ENCODE measurements at regions not wholly inside any gene's neighbourhood (a gene's known extent, or its start where the extent isn't known, plus 50 kb on each side); places are given as distances from the start of the nearest gene placed in this dataset.

DNA sequence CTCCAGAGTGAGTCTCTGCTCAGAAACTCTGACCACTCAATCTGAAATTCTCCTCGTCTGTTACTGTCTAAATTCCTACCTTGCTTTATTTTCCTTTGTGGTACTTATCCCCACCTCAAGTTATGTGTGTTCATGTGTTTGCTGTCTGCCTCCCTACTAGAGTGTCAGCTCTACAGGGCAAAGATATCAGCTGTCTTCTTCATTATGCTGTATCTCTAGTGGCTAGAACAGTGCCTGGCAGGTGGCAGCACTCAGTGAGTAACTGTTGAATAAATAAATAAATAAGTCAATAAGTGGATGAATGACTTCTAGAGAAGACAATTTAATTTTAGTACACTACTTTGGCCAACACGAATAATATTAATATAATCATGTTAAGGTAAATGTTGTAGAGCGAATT, 92.3 kb downstream of the BOD1 start:
- H3K9me3 ChIP-seq (ENCODE audit: control insufficient read depth, insufficient read depth, low read depth, low read length) = no peaks in the 10 kb centered on the region
- no peaks in the 10 kb centered on the region for H3K4me1 ChIP-seq (ENCODE audit: control insufficient read depth, insufficient read depth, low read length)
- H3K36me3 ChIP-seq (ENCODE audit: control insufficient read depth in 2 of 2, insufficient read depth in 1 of 2, low read length in 2 of 2) = no peaks in the 10 kb centered on the region
- H3K27ac ChIP-seq (ENCODE audit: extremely low read depth, low read depth, low read length) = no peak overlapping the region
- CTCF ChIA-PET = no interaction called here
- H3K4me3 ChIP-seq (ENCODE audit: low read depth, low read length) = no peak overlapping the region
- POLR2A ChIA-PET = no interaction called here
- TF ChIP-seq ZNF274 (IDR thresholded peaks at IDR 0.05; ENCODE audit: low read length) (no peak), ZNF274 (tag by site-specific recombination; IDR thresholded peaks at IDR 0.05; ENCODE audit: borderline replicate concordance) (no peak), ZNF560 (tag by site-specific recombination; IDR thresholded peaks at IDR 0.05; ENCODE audit: borderline replicate concordance) (no peak), ZNF202 (tag by site-specific recombination; IDR thresholded peaks at IDR 0.05; ENCODE audit: borderline replicate concordance) (no peak), ZNF701 (tag by site-specific recombination; IDR thresholded peaks at IDR 0.05) (no peak), ZNF23 (tag by site-specific recombination; IDR thresholded peaks at IDR 0.05; ENCODE audit: borderline replicate concordance) (no peak), YY2 (tag by site-specific recombination; IDR thresholded peaks at IDR 0.05) (no peak), ZNF529 (tag by site-specific recombination; IDR thresholded peaks at IDR 0.05; ENCODE audit: insufficient replicate concordance) (no peak), ZNF398 (tag by site-specific recombination; IDR thresholded peaks at IDR 0.05) (no peak), GLIS2 (tag by site-specific recombination; IDR thresholded peaks at IDR 0.05) (no peak), KLF9 (tag by site-specific recombination; IDR thresholded peaks at IDR 0.05; ENCODE audit: low read depth) (no peak), FEZF1 (tag by site-specific recombination; IDR thresholded peaks at IDR 0.05) (no peak), SALL2 (tag by site-specific recombination; IDR thresholded peaks at IDR 0.05; ENCODE audit: borderline replicate concordance) (no peak), ZXDB (tag by site-specific recombination; IDR thresholded peaks at IDR 0.05) (no peak), EGR2 (tag by site-specific recombination; IDR thresholded peaks at IDR 0.05; ENCODE audit: low read depth) (no peak), ZNF558 (tag by site-specific recombination; IDR thresholded peaks at IDR 0.05) (no peak), ZNF239 (tag by site-specific recombination; IDR thresholded peaks at IDR 0.05) (no peak)
- TF ChIP-seq, protein P1, sequence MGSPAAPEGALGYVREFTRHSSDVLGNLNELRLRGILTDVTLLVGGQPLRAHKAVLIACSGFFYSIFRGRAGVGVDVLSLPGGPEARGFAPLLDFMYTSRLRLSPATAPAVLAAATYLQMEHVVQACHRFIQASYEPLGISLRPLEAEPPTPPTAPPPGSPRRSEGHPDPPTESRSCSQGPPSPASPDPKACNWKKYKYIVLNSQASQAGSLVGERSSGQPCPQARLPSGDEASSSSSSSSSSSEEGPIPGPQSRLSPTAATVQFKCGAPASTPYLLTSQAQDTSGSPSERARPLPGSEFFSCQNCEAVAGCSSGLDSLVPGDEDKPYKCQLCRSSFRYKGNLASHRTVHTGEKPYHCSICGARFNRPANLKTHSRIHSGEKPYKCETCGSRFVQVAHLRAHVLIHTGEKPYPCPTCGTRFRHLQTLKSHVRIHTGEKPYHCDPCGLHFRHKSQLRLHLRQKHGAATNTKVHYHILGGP (tag by site-specific recombination; IDR thresholded peaks at IDR 0.05) = no peak
- TF ChIP-seq, protein P2, sequence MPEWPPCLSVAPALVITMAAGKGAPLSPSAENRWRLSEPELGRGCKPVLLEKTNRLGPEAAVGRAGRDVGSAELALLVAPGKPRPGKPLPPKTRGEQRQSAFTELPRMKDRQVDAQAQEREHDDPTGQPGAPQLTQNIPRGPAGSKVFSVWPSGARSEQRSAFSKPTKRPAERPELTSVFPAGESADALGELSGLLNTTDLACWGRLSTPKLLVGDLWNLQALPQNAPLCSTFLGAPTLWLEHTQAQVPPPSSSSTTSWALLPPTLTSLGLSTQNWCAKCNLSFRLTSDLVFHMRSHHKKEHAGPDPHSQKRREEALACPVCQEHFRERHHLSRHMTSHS (tag by site-specific recombination; IDR thresholded peaks at IDR 0.05) = no peak
- TF ChIP-seq, protein P3, sequence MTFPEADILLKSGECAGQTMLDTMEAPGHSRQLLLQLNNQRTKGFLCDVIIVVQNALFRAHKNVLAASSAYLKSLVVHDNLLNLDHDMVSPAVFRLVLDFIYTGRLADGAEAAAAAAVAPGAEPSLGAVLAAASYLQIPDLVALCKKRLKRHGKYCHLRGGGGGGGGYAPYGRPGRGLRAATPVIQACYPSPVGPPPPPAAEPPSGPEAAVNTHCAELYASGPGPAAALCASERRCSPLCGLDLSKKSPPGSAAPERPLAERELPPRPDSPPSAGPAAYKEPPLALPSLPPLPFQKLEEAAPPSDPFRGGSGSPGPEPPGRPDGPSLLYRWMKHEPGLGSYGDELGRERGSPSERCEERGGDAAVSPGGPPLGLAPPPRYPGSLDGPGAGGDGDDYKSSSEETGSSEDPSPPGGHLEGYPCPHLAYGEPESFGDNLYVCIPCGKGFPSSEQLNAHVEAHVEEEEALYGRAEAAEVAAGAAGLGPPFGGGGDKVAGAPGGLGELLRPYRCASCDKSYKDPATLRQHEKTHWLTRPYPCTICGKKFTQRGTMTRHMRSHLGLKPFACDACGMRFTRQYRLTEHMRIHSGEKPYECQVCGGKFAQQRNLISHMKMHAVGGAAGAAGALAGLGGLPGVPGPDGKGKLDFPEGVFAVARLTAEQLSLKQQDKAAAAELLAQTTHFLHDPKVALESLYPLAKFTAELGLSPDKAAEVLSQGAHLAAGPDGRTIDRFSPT (tag by site-specific recombination; IDR thresholded peaks at IDR 0.05) = no peak

- H3K9me3 ChIP-seq (ENCODE audit: control insufficient read depth, insufficient read depth, low read depth, low read length) = no peaks in the 10 kb centered on the region
- H3K27ac ChIP-seq (ENCODE audit: extremely low read depth, low read depth, low read length) = no peak overlapping the region
- H3K4me1 ChIP-seq (ENCODE audit: control insufficient read depth, insufficient read depth, low read length) = no peaks in the 10 kb centered on the region
- POLR2A ChIA-PET = no interaction called here
- no peaks in the 10 kb centered on the region for H3K36me3 ChIP-seq (ENCODE audit: control insufficient read depth in 2 of 2, insufficient read depth in 1 of 2, low read length in 2 of 2)
- H3K4me3 ChIP-seq (ENCODE audit: low read depth, low read length) = no peak overlapping the region
- CTCF ChIA-PET = no interaction called here
- TF ChIP-seq ZNF473 (tag by site-specific recombination; IDR thresholded peaks at IDR 0.05) (no peak), ZNF175 (tag by site-specific recombination; IDR thresholded peaks at IDR 0.05) (no peak), ZSCAN16 (tag by site-specific recombination; IDR thresholded peaks at IDR 0.05) (no peak), ZNF76 (tag by site-specific recombination; IDR thresholded peaks at IDR 0.05; ENCODE audit: borderline replicate concordance, low read depth) (no peak), ZNF394 (tag by site-specific recombination; IDR thresholded peaks at IDR 0.05; ENCODE audit: borderline replicate concordance) (no peak), MYNN (tag by site-specific recombination; IDR thresholded peaks at IDR 0.05; ENCODE audit: borderline replicate concordance) (no peak), GLI2 (tag by site-specific recombination; IDR thresholded peaks at IDR 0.05; ENCODE audit: borderline replicate concordance, low read depth) (no peak), ZNF621 (tag by site-specific recombination; IDR thresholded peaks at IDR 0.05) (no peak), ZNF548 (tag by site-specific recombination; IDR thresholded peaks at IDR 0.05) (no peak)
- TF ChIP-seq, protein P4, sequence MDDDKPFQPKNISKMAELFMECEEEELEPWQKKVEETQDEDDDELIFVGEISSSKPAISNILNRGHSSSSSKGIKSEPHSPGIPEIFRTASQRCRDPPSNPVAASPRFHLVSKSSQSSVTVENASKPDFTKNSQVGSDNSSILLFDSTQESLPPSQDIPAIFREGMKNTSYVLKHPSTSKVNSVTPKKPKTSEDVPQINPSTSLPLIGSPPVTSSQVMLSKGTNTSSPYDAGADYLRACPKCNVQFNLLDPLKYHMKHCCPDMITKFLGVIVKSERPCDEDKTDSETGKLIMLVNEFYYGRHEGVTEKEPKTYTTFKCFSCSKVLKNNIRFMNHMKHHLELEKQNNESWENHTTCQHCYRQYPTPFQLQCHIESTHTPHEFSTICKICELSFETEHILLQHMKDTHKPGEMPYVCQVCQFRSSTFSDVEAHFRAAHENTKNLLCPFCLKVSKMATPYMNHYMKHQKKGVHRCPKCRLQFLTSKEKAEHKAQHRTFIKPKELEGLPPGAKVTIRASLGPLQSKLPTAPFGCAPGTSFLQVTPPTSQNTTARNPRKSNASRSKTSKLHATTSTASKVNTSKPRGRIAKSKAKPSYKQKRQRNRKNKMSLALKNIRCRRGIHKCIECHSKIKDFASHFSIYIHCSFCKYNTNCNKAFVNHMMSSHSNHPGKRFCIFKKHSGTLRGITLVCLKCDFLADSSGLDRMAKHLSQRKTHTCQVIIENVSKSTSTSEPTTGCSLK (tag by site-specific recombination; IDR thresholded peaks at IDR 0.05) = no peak
Observed at GRCh38 chr5:173523388-173523787, 93.1 kb downstream of the BOD1 start.
